ENCODE measurements at regions not wholly inside any gene's neighbourhood (a gene's known extent, or its start where the extent isn't known, plus 50 kb on each side); places are given as distances from the start of the nearest gene placed in this dataset.
"Not testable (repeated sequence)": the region's sequence is repeated elsewhere in the genome, so short reads cannot be mapped to it uniquely, and the experiment has no call there.

DNA sequence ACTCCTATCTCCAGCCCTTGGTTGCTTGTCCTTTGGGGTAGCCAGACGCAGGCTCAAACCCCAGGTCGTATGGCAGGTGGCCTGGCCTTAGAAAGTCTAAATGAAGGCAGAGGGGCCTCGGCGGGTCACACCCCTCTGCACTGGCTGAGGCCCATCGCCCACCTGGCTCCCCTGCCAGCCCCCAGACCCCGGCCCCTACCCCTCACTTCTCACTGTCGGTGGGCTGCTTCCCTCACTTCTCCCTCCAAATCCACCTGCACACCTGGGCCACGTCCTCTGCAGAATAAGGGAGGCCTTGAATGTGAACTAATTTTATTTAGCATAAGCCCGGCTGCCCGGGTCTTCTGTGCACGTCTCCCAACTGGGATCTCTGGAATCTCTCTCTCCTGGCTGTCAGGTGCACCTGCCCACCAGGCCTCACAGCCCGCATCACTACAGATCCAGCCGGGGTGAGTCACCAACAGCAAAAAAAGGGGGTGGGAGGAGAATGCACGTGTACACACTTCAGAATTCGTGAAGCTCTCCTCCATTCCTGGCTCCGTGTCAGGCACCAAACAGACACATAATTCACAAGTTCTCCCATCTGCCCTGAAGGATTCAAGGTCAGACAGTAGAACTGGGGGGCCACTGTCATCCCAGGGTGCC, 107.5 kb upstream of the SIM2 start:
- ATAC-seq (no peak), DNase-seq (ENCODE audit: low spot score) (no peak)

DNA sequence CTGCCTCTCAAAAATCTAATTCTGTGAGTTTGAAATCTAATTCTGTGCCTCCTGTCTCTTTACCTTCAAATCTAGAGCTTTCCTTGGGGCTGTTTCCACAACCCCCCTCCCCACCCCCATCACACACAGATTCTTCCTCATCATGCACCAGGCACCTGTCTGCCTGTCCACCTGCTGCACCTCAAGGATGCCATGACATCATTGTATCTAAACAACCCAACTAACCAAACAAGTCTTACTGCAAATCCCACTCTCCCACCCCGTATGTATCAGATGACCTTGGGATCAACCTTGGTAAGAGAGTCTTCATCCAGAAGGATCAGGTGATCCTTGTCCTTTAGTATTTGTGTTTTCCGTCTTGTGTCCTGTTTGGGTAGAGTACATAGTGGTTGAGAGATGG, 102.7 kb upstream of the SIM2 start:
- DNase-seq (ENCODE audit: low spot score) (no peak), ATAC-seq (no peak)

DNA sequence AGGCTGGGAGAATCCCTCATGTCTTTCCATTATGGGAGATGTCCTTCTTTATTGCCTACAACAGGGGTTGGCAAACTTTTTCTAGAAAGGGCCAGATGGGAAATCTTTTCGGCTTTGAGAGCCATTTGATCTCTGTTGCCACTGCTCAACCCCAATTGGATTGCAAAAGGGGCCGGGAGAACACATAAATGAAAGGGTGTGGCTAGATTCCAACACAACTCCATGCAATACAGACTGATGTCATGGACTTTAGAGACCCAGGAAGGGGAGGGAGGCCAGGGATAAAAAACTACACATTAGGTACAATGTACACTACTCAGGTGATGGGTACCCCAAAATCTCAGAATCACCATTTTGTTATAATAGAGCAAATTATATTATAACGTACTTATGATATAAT, 97.6 kb upstream of the SIM2 start:
- ATAC-seq (no peak), DNase-seq (ENCODE audit: low spot score) (no peak)

DNA sequence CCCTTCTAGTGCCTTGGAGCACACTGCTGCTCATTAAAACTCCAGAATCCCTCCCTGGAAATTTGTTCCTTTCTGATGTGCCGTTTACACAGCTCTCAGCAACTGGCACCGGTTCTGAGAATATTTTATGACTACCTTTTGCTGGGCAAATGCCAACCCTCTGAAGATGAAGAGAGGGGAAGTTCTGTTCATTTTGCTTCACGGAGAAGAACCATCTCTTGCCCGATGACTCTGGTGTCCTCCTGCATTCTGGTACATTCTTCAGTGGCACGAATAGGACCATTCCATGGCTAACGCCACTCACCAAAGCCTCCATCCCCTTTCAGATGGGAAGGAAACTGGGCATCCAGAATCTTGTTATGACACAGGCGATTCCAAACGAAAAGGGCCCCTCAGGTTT, 96.2 kb upstream of the SIM2 start:
- ATAC-seq, result no peak
- DNase-seq (ENCODE audit: low spot score), result no peak

DNA sequence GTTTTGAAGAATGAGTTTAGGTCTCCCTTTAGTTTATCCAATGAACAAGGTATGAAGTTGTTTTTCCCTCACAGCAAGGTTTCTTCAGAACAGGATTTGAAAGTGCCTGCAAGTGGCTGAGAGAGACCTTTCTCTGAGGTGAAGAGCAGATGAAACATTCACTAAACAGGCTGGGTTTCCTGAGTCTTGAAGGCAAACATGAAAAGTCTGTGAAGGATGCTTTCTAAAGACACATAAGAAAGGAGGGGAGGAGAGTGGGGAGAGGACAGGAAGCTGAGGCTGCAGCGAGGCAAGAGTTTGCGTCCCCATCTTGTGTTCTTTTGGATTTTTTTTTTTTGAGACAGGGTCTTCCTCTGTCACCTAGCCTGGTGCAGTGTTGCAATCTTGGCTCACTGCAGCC, 95.7 kb upstream of the SIM2 start:
- DNase-seq (ENCODE audit: low spot score) (no peak), ATAC-seq (no peak)

DNA sequence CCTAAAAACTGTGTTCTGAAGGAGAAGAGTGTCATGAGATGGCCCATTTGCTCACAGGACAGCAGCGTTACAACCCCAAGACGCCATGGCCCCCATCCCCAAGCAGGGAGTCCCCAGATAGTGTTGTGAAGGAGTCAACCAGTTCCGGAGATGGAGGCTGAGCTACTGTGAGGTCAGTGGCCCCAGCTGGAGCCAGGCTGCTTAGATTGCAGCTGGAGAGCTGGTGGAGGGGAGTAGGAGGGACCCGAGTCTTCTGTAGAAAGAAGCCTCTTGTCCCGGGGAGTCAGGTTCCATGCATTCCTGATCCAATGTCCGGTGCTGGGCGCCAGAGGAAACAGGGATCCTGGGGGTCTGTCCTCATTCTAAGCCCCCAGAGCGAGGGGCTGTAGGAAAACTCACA, 93.5 kb upstream of the SIM2 start:
- DNase-seq (ENCODE audit: low spot score), result no peak
- no peak for ATAC-seq

DNA sequence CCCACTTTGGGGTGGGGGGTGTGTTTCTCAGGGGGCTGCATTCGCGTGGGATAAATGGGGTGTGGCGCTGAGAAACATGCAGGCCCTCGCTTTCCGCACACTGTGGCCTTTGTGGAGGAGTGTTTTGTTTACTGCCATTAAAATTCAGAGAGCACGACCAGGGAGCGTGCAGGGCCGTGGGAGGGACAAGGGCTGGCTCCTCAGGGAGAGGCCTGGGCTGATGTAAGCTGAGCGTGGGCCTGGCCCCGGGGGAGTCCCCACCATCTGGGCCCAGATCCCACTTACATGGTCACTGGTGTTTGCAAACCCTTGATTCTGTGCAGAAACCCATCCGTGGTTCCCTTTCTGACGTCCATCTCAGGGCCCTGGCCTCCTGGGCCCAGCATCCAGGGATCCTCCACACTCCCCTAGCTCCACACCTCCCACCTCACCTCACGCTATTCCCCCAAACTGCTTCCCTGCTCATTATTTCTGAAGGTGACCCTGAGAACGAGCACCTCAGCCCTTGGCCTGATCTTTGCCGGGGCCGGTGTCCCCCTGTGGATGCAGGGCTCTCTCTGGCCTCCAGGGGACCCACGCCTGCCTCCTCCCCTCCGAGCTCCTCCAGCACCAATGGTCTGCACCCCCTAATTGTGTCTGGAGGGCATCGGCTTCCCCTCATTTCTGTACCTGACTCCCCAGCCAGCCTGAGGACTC, 92.5 kb upstream of the SIM2 start:
- DNase-seq (ENCODE audit: low spot score) (no peak), ATAC-seq (no peak)

DNA sequence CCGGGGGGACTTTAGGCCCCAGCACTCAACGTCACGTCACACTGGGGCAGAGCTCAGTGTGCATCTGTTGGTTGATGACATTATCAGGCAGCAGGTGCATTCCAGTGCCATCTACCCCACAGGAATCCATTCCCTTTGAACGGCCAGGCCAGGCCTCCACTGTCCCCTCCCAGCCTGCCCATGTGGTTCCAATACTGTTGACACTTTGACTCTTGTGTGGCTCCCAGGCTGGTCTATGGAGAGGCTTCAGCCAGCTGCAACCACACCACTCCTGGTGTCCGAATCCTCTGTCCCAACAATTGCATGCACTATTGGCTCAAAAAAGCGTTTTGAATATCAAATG, 92.0 kb upstream of the SIM2 start:
- DNase-seq (ENCODE audit: low spot score) (no peak), ATAC-seq (no peak)

DNA sequence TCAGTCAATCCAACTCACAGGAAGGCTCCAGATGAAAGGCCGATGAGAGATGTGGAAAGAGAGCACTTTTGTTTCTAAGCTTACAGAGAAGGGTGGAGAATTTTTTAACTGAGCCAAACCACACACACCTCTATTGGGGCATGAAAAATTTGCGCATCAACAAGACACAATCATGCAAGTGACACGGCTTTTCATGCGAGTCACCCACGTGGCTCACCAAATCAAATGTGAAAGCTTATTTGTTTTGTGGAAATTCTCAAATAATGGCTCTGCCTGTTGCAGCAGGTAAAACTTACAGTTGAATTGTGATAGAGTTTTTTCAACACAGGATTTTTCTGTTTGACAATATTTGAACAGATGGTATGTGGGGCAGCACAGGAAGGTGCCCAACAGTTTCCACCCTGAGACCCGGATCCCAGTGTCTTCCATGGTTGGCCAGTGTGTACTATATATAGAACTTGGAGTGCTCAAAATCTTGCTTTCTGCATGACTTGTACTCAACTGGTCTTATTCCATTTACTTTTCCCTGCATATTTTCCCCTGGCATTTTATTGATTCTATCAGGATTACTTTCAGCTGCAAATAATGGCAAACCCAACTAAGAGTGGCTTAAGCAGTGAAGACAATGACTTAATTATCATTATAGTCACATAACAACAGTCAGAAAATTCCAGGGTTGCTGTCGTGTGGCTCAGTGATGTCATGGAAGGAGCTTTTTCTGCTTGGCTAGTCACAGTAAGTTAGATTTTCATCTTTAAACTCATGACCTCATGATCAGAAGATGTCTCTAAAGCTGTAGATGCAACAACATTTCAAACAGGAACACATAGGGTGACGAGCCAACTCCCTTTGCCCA, 90.6 kb upstream of the SIM2 start:
- ATAC-seq, result no peak
- DNase-seq (ENCODE audit: low spot score), result no peak

DNA sequence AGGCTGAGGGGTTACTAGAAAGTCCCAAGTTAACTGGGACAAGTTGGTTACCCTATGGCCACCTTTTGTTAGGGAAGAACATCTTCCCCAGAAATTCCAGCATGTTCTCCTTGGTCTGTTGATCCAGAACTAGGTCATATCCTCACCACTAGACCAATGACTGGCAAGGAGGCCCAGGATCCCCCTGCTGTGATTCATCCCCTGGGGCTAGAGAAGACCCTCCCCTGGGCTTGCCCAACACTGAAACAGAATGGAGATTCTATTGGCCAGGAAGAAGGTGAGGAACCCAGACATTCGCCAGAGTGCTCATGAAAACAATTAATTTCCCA, 90.1 kb upstream of the SIM2 start:
- no peak for DNase-seq (ENCODE audit: low spot score)
- ATAC-seq, result no peak

DNA sequence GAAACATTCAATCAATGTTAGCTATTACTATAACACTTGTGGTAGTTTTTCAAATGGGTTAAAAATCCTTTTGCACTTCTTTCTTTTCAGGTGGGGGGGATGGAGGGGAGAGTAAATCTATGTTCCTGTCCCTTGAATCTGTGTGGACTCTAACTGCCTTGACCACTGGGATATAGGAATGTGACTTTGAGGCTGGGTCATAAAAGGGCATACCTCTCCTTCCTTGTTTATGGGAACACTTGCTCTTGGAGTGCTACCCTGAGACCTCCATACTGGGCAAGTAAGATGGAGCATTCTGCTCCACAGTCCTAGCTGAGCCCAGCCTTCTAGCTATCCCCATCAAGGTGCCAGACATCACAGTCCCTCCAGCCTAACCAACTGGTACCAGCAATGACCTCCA, 89.3 kb upstream of the SIM2 start:
- ATAC-seq (no peak), DNase-seq (ENCODE audit: low spot score) (no peak)

DNA sequence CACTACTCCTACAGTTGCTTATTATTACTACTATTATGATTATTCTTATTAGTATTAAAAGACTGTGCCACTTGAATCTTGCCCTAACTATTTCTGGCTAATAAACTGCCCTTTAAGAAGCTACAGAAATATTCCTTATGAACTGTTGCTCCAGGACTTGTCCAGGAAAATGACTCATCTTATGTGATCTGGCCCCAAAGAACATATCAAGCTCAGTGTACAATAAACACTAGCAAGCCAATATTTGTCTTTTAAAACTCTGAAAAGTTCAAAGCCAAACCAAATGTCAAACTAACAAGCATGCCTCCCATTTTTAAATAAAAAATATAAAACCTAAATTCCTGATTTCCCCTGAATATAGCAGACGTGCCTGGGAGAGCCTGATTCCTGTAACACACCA, 88.7 kb upstream of the SIM2 start:
- ATAC-seq (no peak), DNase-seq (ENCODE audit: low spot score) (no peak)

DNA sequence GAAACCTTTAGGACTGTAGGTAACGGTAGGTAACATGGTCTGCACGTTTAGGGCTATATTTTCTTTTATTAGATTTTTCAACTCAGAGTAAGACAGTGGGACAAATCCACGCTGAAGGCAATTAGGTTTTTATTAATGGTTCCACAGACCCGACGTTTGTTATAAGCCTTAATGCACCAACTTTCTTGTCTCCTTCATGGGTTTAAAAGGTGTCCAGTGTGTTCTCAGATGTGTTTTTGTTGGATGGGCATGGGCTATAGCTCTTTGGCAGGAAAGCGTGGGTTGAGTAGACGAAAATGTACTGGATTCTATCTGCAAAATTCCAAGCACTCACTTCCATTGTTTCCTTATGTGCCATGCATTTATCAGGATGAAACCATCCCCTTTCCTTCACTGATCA, 88.0 kb upstream of the SIM2 start:
- ATAC-seq, result no peak
- no peak for DNase-seq (ENCODE audit: low spot score)

DNA sequence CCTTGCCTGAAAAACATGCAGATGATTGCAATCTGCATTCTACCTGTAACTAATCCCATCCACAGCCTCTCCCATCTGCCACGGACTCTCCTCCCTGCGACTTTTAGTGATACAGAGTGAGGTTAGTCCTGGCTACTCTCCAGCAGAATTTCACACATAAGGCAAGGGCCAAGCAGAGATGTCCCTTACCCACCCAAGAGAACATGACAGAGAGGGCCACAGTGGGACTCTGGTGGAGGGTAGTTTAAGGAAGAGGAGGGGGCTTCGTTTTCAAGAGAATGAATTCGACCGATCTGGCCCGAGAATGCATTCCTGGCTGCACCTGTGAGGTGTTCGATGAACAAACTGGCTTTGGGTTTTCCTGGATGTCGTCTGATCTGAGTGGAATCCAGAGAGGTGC, 87.5 kb upstream of the SIM2 start:
- no peak for DNase-seq (ENCODE audit: low spot score)
- no peak for ATAC-seq

DNA sequence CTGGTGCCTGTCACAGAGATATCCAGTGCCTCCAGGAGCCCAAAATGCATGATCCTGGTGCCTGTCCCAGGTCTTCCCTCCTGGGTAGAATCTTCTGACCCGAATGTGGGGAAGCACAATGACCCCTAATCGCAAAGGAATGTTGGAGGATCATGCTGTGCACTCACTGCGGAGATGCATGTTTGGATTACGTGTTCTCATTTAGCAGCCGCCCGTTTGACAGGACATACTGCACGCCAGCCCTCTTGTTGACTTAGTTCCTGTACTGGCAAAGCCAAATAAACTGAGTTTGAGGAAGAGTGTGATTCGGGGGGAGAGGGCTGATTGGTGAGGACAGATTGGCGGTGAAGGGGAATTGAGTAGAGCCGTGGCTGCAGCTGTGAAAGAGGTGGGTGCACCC, 85.9 kb upstream of the SIM2 start:
- ATAC-seq, result no peak
- no peak for DNase-seq (ENCODE audit: low spot score)

DNA sequence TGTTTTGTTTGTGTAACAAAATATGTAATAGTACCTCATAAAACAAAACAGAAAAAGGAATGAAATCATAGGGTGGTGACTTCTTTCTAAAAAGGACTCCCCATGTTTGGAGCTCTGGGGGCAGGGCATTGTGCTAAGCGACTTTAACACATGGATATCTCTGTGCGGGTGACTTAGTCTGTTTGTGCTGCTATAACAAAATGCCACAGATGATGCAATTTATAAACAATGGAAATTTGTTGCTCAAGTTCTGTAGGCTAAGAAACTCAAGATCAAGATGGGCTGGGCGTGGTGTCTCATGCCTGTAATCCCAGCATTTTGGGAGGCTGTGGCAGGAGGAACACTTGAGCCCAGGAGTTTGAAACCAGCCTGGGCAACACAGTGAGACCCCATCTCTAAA, 85.4 kb upstream of the SIM2 start:
- no peak for ATAC-seq
- DNase-seq (ENCODE audit: low spot score), result no peak

DNA sequence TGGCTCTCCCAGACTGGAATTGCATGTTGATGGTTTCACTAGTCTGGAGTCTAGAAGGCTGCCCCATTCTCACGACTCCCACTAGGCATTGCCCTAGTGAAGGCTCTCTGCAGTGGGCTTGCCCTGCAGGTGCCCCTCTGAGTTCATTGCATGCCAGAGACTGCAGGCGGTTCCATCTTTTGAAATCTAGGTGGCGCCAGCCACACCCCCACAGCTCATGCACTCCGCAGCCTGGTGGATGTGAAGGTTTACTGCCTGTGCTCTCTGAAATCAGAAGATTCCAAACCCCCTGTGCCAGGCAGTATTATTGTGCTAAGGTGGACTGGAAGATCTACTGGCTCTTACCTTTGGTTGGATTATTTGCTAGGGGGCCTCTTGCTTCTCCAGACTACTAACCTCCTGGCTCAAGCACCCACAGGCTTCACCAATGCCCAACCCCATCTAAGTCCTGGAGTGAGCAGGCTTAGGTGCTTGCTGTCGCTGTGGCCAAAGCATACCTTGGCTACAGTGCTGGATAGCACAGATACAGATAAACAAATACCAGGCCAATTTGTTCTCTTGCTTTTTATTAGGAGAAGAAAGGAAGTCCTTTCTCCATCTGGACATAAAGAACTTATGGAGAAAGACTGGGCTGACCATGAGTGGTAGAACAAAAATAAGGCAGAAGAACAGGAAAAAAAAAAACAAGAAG, 83.5 kb upstream of the SIM2 start:
- ATAC-seq, result no peak
- no peak for DNase-seq (ENCODE audit: low spot score)

DNA sequence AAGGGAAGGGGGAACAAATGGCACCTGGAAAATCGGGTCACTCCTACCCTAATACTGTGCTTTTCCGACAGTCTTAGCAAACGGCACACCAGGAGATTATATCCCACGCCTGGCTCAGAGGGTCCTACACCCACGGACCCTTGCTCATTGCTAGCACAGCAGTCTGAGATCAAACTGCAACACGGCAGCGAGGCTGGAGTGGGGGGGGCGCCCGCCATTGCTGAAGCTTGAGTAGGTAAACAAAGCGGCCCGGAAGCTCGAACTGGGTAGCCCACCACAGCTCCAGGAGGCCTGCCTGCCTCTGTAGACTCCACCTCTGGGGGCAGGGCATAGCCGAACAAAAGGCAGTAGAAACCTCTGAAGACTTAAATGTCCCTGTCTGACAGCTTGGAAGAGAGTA, 82.1 kb upstream of the SIM2 start:
- ATAC-seq; DNase-seq (ENCODE audit: low spot score): not testable (repeated sequence)

DNA sequence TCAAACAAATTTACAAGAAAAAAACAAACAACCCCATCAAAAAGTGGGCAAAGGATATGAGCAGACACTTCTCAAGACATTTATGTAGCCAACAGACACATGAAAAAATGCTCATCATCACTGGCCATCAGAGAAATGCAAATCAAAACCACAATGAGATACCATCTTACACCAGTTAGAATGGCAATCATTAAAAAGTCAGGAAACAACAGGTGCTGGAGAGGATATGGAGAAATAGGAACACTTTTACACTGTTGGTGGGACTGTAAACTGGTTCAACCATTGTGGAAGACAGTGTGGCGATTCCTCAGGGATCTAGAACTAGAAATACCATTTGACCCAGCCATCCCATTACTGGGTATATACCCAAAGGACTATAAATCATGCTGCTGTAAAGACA, 77.1 kb upstream of the SIM2 start:
- DNase-seq (ENCODE audit: low spot score); ATAC-seq: not testable (repeated sequence)

DNA sequence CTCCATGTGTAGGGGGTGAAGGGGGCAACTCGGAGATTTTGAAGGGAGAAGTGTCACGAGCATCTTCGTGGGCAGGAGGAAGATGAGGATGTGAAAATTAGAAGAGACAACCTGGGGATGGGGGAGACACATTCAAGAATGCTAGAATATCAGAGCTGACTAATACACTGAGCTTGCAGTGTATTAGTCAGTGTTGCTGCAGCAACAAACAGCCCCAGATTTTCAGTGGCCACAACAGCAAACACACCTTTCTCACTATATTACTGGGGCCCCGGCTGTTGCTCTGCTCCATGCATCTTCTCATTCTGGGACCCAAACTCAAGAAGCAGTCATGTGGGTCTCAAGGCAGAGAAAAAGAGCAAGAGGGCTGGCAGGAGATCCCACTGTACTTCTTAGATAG, 74.8 kb upstream of the SIM2 start:
- DNase-seq (ENCODE audit: low spot score) (no peak), ATAC-seq (no peak)

DNA sequence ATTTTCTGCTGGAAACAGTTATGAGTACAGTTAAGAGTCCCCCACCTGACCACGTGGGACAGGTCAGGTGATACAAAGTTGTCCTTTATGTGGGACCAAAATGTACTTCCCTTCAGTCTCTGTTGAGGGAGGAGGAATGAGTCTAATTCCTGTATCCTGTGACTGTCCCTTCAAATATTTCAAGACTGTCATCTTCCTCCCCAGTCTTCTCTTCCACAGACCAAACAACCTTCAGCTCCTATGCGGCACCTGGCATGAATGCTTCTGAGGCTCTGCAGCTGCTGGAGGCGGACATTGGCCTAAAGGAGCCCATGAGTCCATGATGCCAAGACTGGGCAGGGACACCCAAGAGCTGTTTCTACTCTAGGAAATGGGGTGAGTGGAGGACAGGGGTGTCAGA, 72.1 kb upstream of the SIM2 start:
- DNase-seq (ENCODE audit: low spot score), result no peak
- ATAC-seq, result no peak

DNA sequence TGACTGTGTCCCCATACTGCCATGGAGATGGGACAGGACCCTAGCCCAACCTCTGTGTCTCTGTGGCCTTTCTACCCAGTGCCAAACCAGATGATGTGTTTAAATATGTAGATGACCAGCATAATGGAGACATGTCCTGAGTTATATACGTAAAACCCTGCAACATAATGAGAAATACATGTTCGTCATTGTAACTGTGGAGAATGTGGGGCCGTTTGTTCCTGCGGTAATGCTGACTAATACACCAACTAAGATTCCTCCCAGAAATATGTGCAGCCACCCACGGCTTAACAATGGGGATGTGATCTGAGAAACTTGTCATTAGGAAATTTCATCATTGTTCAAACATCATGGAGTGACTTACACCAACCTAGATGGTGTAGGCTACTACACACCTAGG, 71.7 kb upstream of the SIM2 start:
- DNase-seq (ENCODE audit: low spot score) (no peak), ATAC-seq (no peak)
